Endothelial cell of umbilical vein (primary cell): ENCODE measurements at regions not wholly inside any gene's neighbourhood (a gene's known extent, or its start where the extent isn't known, plus 50 kb on each side); places are given as distances from the start of the nearest gene placed in this dataset.

Source experiments
- BruUV-seq: library from RNA; stranded (reverse); fragments of 400-500 nt; replicated peaks from 2 replicates; lab custom pipeline; 2021; lab: Mats Ljungman, UMichigan
- CTCF ChIA-PET: fragments of 300-600, 350-600 bp; sonication (Branson Sonifier 250); formaldehyde crosslinking; loops from one replicate; lab custom pipeline; 2021; ENCODE audit warnings: antibody characterized with exemption, inconsistent platforms; lab: Charles Lee
- POLR2A ChIA-PET: fragments of 300-600, 350-600 bp; sonication (Branson Sonifier 250); formaldehyde crosslinking; loops from one replicate; lab custom pipeline; 2021; ENCODE audit warnings: antibody characterized with exemption, inconsistent platforms; lab: Charles Lee
- DNase-seq: peaks from one replicate; pipeline ENCODE4 v3.0.0-alpha.2; 2011; ENCODE audit warnings: low read depth, low spot score
- FAIRE-seq: peaks from 2 replicates; lab custom pipeline; 2011; peaks lifted over from hg19 to GRCh38; lab: Jason Lieb, UNC
- H2AFZ ChIP-seq: 2 replicates; pipeline ENCODE4 v1.6.0; 2012; ENCODE audit warnings: low read depth, low read length, control low read depth, inconsistent platforms
- H3K27ac ChIP-seq: 2 replicates; pipeline ENCODE4 v1.5.1; 2011; ENCODE audit warnings: low read depth, mild to moderate bottlenecking, control low read depth, low read length, moderate library complexity; ENCODE audit not compliant: insufficient read depth
- H3K27me3 ChIP-seq, 2 experiments: 2 replicates each; pipeline versions ENCODE4 v1.6.0 to v1.6.1; 2011; ENCODE audit warnings: low read length in 2 of 2, mixed read lengths in 1 of 2; ENCODE audit not compliant: control insufficient read depth in 2 of 2, insufficient read depth in 2 of 2
- H3K36me3 ChIP-seq, 2 experiments: 2 replicates in 1 of 2; 3 replicates in 1 of 2; pipeline ENCODE4 v1.5.1; 2011; ENCODE audit warnings: low read length in 2 of 2, mild to moderate bottlenecking in 1 of 2, moderate library complexity in 1 of 2; ENCODE audit not compliant: control insufficient read depth in 2 of 2, insufficient read depth in 2 of 2; ENCODE audit errors: extremely low read depth in 1 of 2
- H3K4me1 ChIP-seq: 3 replicates; pipeline ENCODE4 v1.5.1; 2011; ENCODE audit warnings: mild to moderate bottlenecking, low read length; ENCODE audit not compliant: control insufficient read depth, insufficient read depth; ENCODE audit errors: extremely low read depth
- H3K4me2 ChIP-seq: 2 replicates; pipeline ENCODE4 v1.6.1; 2011; ENCODE audit warnings: low read length, control low read depth, mixed read lengths; ENCODE audit not compliant: insufficient read depth
- H3K4me3 ChIP-seq, 3 experiments: fragments of 200-600 bp in 1 of 3; sonication (generic), shearing (Covaris generic) in 1 of 3; replicated peaks in 1 of 3; 2 replicates each; pipeline ENCODE4 v1.5.1; 2011 to 2016; ENCODE audit warnings: control low read depth in 3 of 3, low read length in 3 of 3, mild to moderate bottlenecking in 2 of 3, inconsistent platforms in 1 of 3, low read depth in 1 of 3, moderate library complexity in 1 of 3; ENCODE audit not compliant: insufficient read depth in 1 of 3
- H3K79me2 ChIP-seq: 2 replicates; pipeline ENCODE4 v1.6.0; 2012; ENCODE audit warnings: low read length, inconsistent platforms; ENCODE audit not compliant: control insufficient read depth, insufficient read depth
- H3K9ac ChIP-seq: replicated peaks from 2 replicates; pipeline ENCODE3; 2011; ENCODE audit warnings: low read length, control low read depth; ENCODE audit not compliant: insufficient read depth; ENCODE audit errors: extremely low read depth
- H3K9me1 ChIP-seq: replicated peaks from 3 replicates; pipeline ENCODE4 v1.6.0; 2011; ENCODE audit warnings: mild to moderate bottlenecking, low read length; ENCODE audit not compliant: control insufficient read depth, insufficient read depth; ENCODE audit errors: extremely low read depth
- H3K9me3 ChIP-seq: replicated peaks from 2 replicates; pipeline ENCODE4 v1.5.1; 2012; ENCODE audit warnings: low read length, inconsistent platforms; ENCODE audit not compliant: control insufficient read depth, insufficient read depth
- H4K20me1 ChIP-seq: replicated peaks from 2 replicates; pipeline ENCODE3; 2011; ENCODE audit warnings: mild to moderate bottlenecking, low read length; ENCODE audit not compliant: control insufficient read depth, insufficient read depth; ENCODE audit errors: extremely low read depth
- CTCF ChIP-seq, 2 donors: IDR thresholded peaks; 1 replicate in 1 of 2; 2 replicates in 1 of 2; pipeline ENCODE4 v1.5.1; 2011; ENCODE audit warnings: low read length in 2 of 2, mild to moderate bottlenecking in 2 of 2, moderate library complexity in 2 of 2, control low read depth in 1 of 2, inconsistent platforms in 1 of 2, low read depth in 1 of 2; ENCODE audit not compliant: insufficient read depth in 1 of 2; ENCODE audit errors: extremely low read depth in 1 of 2
- EZH2 ChIP-seq: IDR thresholded peaks from 2 replicates; pipeline ENCODE4 v1.6.1; 2012; ENCODE audit warnings: borderline replicate concordance, low read depth, mild to moderate bottlenecking, moderate library complexity, low read length, inconsistent platforms; ENCODE audit not compliant: severe bottlenecking
- FOS ChIP-seq: IDR thresholded peaks from 2 replicates; pipeline ENCODE4 v1.6.1; 2011; ENCODE audit warnings: mild to moderate bottlenecking, low read length, moderate library complexity, borderline replicate concordance; ENCODE audit not compliant: insufficient read depth
- GATA2 ChIP-seq: IDR thresholded peaks from 2 replicates; pipeline ENCODE4 v1.7.0; 2011; ENCODE audit warnings: low read depth, mild to moderate bottlenecking, moderate library complexity, mixed read lengths, low read length; ENCODE audit not compliant: insufficient read length, insufficient read depth
- JUN ChIP-seq: IDR thresholded peaks from 2 replicates; pipeline ENCODE4 v1.6.1; 2011; ENCODE audit warnings: borderline replicate concordance, low read depth; ENCODE audit not compliant: insufficient read length, insufficient read depth
- MYC ChIP-seq: IDR thresholded peaks from one replicate; pipeline ENCODE4 v1.6.1; 2011; ENCODE audit warnings: mild to moderate bottlenecking, low read depth, low read length
- POLR2A ChIP-seq: IDR thresholded peaks from 2 replicates; pipeline ENCODE4 v1.6.1; 2012; ENCODE audit warnings: low read depth, mild to moderate bottlenecking, control low read depth, low read length
- POLR2AphosphoS5 ChIP-seq: IDR thresholded peaks from 2 replicates; pipeline ENCODE4 v1.6.1; 2012; ENCODE audit warnings: low read depth, mild to moderate bottlenecking, control low read depth, low read length, moderate library complexity; ENCODE audit not compliant: insufficient read depth
- dilution Hi-C: fragments of 300-500 bp; cut with MboI; formaldehyde crosslinking; loops from one replicate; pipeline ENCODE4 v1.15.0; 2019; ENCODE audit warnings: low sequenced_read_pairs; ENCODE audit not compliant: extremely low pct_ligation_motif_present
- intact Hi-C: fragments of 100-400 bp; cut with micrococcal nuclease; formaldehyde crosslinking; loops from one replicate; pipeline ENCODE4 v1.10.0; 2022
- TF ChIP-seq, protein P1 (sequence below): IDR thresholded peaks from 2 replicates; pipeline ENCODE4 v1.6.1; 2011; ENCODE audit not compliant: insufficient read depth, insufficient read length

- no peak overlapping the region for H3K27ac ChIP-seq
- no peak overlapping the region for H3K4me2 ChIP-seq
- H3K27me3 ChIP-seq: no peaks in the 10 kb centered on the region
- no peaks in the 10 kb centered on the region for H4K20me1 ChIP-seq
- no peak overlapping the region for H2AFZ ChIP-seq
- no peaks in the 10 kb centered on the region for H3K36me3 ChIP-seq
- H3K9ac ChIP-seq: no peak overlapping the region
- no peaks in the 10 kb centered on the region for H3K4me1 ChIP-seq
- DNase-seq: no peak
- dilution Hi-C loops: no loop called here
- no peak for FAIRE-seq
- no peaks in the 10 kb centered on the region for H3K79me2 ChIP-seq
- intact Hi-C loops: no loop called here
- H3K4me3 ChIP-seq: no peak overlapping the region
- no TSS peak for BruUV-seq
- POLR2A ChIA-PET: no interaction called here
- CTCF ChIA-PET: no interaction called here
- peaks cover 2% of the 10 kb centered on the region for H3K9me3 ChIP-seq
- no peaks in the 10 kb centered on the region for H3K9me1 ChIP-seq
- TF ChIP-seq CTCF (IDR thresholded peaks at IDR 0.05; ENCODE audit: extremely low read depth in 1 of 2, insufficient read depth in 1 of 2, low read depth in 1 of 2, low read length in 2 of 2): no peak
- TF ChIP-seq POLR2AphosphoS5: no peak
- TF ChIP-seq GATA2: no peak
- no peak for TF ChIP-seq FOS
- TF ChIP-seq POLR2A: no peak
- no peak for TF ChIP-seq JUN
- TF ChIP-seq MYC: no peak
- TF ChIP-seq EZH2: no peak
- TF ChIP-seq, protein P1, sequence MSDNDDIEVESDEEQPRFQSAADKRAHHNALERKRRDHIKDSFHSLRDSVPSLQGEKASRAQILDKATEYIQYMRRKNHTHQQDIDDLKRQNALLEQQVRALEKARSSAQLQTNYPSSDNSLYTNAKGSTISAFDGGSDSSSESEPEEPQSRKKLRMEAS: no peak
Observed at GRCh38 chr18:69328086-69328485, 72.6 kb upstream of the DOK6 start.
